ENCODE measurements at regions not wholly inside any gene's neighbourhood (a gene's known extent, or its start where the extent isn't known, plus 50 kb on each side); places are given as distances from the start of the nearest gene placed in this dataset.

DNA sequence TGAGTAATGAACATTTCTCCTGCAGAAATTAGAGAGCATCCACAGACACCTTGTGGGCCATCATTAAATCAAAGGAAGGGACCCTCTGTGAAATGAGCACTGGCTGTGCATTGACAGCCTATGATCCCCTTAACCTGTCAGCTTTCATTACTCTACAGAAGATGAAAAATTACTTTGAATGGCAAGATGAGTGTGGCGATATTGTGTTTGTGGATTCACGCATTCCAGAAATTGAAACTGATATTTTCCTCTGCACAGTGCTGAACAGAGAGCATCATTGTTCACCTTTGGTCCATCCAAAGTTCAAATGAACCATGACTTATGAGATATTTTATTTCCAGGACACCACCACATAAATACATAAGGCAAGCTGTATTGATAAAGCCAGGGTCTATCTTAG lies 374.8 kb upstream of the ANXA10 start:
- TF ChIP-seq, protein P1, sequence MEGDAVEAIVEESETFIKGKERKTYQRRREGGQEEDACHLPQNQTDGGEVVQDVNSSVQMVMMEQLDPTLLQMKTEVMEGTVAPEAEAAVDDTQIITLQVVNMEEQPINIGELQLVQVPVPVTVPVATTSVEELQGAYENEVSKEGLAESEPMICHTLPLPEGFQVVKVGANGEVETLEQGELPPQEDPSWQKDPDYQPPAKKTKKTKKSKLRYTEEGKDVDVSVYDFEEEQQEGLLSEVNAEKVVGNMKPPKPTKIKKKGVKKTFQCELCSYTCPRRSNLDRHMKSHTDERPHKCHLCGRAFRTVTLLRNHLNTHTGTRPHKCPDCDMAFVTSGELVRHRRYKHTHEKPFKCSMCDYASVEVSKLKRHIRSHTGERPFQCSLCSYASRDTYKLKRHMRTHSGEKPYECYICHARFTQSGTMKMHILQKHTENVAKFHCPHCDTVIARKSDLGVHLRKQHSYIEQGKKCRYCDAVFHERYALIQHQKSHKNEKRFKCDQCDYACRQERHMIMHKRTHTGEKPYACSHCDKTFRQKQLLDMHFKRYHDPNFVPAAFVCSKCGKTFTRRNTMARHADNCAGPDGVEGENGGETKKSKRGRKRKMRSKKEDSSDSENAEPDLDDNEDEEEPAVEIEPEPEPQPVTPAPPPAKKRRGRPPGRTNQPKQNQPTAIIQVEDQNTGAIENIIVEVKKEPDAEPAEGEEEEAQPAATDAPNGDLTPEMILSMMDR (IDR thresholded peaks at IDR 0.05; ENCODE audit: low read depth, low read length, missing control alignments) = no peak
- DNase-seq (ENCODE audit: low read depth) = no peak
- in situ Hi-C loops (cut with HindIII; ENCODE audit: low sequenced_read_pairs) = no loop called here
- H3K4me3 ChIP-seq (ENCODE audit: low read depth, low read length) = no peak overlapping the region

DNA sequence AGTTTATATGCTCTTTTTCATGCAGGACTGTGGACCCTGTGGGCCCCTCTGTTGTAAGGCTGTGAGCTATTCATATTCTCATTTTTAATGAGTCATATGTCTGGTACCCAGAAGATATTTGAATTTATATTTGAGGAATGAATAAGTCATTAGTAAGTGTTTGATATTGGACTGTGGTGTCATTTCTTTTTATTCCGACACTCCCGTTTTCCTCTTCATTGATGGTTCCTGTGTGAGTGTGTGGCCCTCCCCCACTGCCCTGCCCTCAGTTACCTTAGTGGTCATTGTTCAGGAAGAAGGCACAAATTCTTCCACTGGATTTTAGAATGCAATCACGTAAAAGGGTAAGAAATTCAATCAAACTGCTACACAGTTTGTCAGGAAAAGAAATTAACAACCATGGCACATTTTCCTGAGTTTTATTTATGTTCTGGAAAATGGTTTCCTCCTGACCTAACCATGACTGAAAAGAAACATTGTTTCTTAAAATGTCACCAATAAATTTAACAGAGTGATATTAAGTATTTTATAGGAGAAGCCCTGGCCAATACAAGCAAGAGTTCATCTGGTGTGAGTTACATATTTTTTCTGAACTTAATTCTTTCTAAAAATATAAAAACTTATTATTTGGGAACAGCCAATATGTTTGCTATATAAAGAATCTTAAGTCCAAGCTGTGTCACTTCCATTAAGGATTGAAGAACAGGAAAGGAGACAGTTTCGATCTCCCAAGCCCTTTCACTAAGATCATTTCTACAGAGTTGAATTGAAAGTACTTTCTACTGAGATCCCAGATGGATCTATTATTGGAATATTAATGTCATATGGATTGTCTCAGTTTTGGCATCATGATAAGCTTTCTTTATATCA lies 370.5 kb upstream of the ANXA10 start:
- no peak overlapping the region for H3K4me3 ChIP-seq (ENCODE audit: low read depth, low read length)
- in situ Hi-C loops (cut with HindIII; ENCODE audit: low sequenced_read_pairs) = no loop called here
- DNase-seq (ENCODE audit: low read depth) = no peak
- TF ChIP-seq, protein P1 (IDR thresholded peaks at IDR 0.05; ENCODE audit: low read depth, low read length, missing control alignments) = no peak

GRCh38 chr4:167722487-167722808 lies 369.9 kb upstream of the ANXA10 start:
- DNase-seq (ENCODE audit: low read depth) = no peak
- no peak overlapping the region for H3K4me3 ChIP-seq (ENCODE audit: low read depth, low read length)
- in situ Hi-C loops (cut with HindIII; ENCODE audit: low sequenced_read_pairs) = no loop called here
- TF ChIP-seq, protein P1 (IDR thresholded peaks at IDR 0.05; ENCODE audit: low read depth, low read length, missing control alignments) = no peak

DNA sequence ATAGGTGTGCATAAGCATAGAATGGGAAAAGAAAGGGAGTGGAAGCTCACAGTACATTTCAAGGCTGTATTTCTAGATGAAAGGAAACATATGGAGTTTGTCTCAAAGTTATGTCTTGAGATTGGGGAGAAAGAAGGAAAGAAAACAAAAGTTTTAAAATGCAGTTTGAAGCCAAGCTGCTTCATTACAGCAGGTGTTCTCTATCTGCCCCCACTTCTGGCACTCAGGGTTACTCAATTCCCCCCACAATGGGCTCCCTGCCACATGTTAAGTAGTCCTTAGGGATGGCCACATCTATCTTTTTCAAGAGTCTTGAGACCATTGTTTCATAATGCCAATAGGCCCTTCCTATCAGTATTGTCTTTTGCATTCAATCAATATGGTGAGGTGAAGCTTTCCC lies 367.4 kb upstream of the ANXA10 start:
- in situ Hi-C loops (cut with HindIII; ENCODE audit: low sequenced_read_pairs) = no loop called here

DNA sequence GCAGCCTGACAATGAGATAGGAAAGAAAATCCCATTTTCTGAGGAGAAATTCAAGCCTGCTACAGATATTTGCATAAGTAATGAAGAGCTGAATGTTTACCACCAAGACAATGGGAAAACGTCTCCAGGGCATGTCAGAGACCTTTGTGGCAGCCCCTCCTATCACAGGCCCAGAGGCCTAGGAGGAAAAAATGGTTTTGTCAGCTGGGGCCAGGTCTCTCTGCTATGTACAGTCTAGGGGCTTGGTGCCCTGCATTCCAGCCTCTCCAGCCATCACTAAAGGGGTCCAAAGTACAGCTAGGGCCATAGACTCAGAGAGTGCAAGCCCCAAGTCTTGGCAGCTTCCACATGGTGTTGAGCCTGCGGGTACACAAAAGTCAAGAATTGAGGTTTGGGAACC lies 361.6 kb upstream of the ANXA10 start:
- H3K4me3 ChIP-seq (ENCODE audit: low read depth, low read length) = no peak overlapping the region
- no peak for DNase-seq (ENCODE audit: low read depth)
- in situ Hi-C loops (cut with HindIII; ENCODE audit: low sequenced_read_pairs) = no loop called here
- TF ChIP-seq, protein P1 (IDR thresholded peaks at IDR 0.05; ENCODE audit: low read depth, low read length, missing control alignments) = no peak

More for the DNA sequence above, 367.4 kb upstream of the ANXA10 start:
- TF ChIP-seq, protein P1 (IDR thresholded peaks at IDR 0.05; ENCODE audit: low read depth, low read length, missing control alignments) = no peak
- DNase-seq (ENCODE audit: low read depth) = no peak
- H3K4me3 ChIP-seq (ENCODE audit: low read depth, low read length) = no peak overlapping the region

GRCh38 chr4:167745024-167745687 lies 347.2 kb upstream of the ANXA10 start:
- H3K4me3 ChIP-seq (ENCODE audit: low read depth, low read length) = no peak overlapping the region
- in situ Hi-C loops (cut with HindIII; ENCODE audit: low sequenced_read_pairs) = no loop called here
- TF ChIP-seq, protein P1 (IDR thresholded peaks at IDR 0.05; ENCODE audit: low read depth, low read length, missing control alignments) = no peak
- DNase-seq (ENCODE audit: low read depth) = no peak

Data from astrocyte of the cerebellum (primary cell).